IPS-15b (cell line): ENCODE measurements at regions not wholly inside any gene's neighbourhood (a gene's known extent, or its start where the extent isn't known, plus 50 kb on each side); places are given as distances from the start of the nearest gene placed in this dataset.

Source experiments
- H3K27me3 ChIP-seq: one replicate; pipeline ENCODE4 v1.6.1; 2013; ENCODE audit warnings: low read length; ENCODE audit not compliant: control insufficient read depth, insufficient read depth
- H3K36me3 ChIP-seq: one replicate; pipeline ENCODE4 v1.6.1; 2013; ENCODE audit warnings: low read length; ENCODE audit not compliant: control insufficient read depth, insufficient read depth
- H3K4me1 ChIP-seq: one replicate; pipeline ENCODE4 v1.6.1; 2013; ENCODE audit warnings: mild to moderate bottlenecking, low read length; ENCODE audit not compliant: control insufficient read depth, insufficient read depth
- H3K4me3 ChIP-seq: one replicate; pipeline ENCODE4 v1.5.1; 2013; ENCODE audit warnings: low read depth, low read length
- H3K9ac ChIP-seq: one replicate; pipeline ENCODE4 v1.6.1; 2013; ENCODE audit warnings: low read depth, mild to moderate bottlenecking, low read length
- H3K9me3 ChIP-seq: one replicate; pipeline ENCODE4 v1.6.1; 2013; ENCODE audit warnings: mild to moderate bottlenecking, low read length; ENCODE audit not compliant: control insufficient read depth, insufficient read depth

DNA sequence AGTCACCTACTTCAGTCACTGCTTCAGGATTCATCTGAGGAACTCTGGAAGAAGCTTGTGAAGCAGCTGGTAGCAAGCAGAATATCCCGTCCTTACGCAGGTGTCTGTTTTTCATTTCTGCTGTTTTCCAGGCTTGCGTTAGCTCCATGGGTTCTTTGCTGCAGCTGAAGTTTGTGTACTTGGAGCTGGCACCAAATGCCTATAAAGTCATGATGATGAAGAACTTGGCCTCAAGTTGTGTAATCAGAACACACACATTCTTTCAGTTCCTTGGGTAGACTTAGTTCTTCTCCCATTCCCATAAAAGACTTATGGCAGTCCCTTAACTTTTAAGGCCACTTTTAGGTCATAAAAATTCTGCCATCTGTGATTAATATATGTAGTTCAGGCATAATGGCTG is 116.7 kb downstream of the LRRC70 start:
- Histone ChIP-seq H3K9me3 (no peaks in the 10 kb centered on the region), H3K4me1 (no peaks in the 10 kb centered on the region), H3K27me3 (no peaks in the 10 kb centered on the region), H3K4me3 (no peak overlapping the region), H3K9ac (no peak overlapping the region), H3K36me3 (no peaks in the 10 kb centered on the region)

DNA sequence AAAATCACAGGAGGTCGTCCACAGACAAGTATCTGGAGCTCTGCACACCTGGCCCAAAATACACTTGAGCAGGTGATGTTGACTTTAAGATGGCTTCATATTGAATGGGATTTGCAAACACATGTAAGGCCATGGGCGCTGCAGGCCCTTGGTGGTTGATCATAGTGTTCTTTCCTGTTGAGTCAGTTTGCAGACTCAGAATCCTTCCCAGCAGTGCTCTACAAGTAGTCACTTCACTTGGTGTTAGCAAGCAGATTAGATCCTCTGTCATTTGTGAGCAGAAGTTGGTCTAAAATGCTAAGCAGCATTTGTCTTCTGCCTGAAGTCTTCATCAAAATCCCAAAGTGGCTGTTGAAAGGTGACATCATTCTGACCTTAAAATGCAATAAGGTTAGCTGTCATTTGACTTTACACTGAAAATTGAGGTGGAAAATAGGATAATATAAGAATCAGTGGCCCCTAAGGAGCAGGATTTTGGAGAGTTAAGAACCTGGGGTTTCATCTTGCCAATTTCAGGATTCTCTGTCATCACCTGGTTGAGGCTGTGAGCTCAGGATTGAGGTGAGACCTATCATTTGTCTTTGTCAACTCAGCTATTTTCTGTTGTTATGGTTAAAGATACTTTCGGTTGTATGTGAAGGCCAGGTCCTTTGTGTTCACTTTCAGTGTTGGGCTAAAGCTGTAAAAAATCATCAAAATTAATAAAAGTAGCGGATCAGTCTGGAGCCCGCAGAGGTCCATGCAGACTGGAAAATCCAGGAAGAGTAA is 114.5 kb downstream of the LRRC70 start:
- Histone ChIP-seq H3K9ac (no peak overlapping the region), H3K27me3 (no peaks in the 10 kb centered on the region), H3K9me3 (no peaks in the 10 kb centered on the region), H3K4me3 (no peak overlapping the region), H3K4me1 (no peaks in the 10 kb centered on the region), H3K36me3 (no peaks in the 10 kb centered on the region)

GRCh38 chr5:62691946-62692345 is 113.3 kb downstream of the LRRC70 start:
- H3K9me3 ChIP-seq = no peaks in the 10 kb centered on the region
- H3K36me3 ChIP-seq = no peaks in the 10 kb centered on the region
- no peaks in the 10 kb centered on the region for H3K27me3 ChIP-seq
- H3K4me3 ChIP-seq = no peak overlapping the region
- H3K9ac ChIP-seq = no peak overlapping the region
- H3K4me1 ChIP-seq = no peaks in the 10 kb centered on the region

- Histone ChIP-seq H3K27me3 (no peaks in the 10 kb centered on the region), H3K9me3 (no peaks in the 10 kb centered on the region), H3K4me1 (no peaks in the 10 kb centered on the region), H3K9ac (no peak overlapping the region), H3K4me3 (no peak overlapping the region), H3K36me3 (no peaks in the 10 kb centered on the region)
Measured at GRCh38 chr5:62690421-62690820, 111.8 kb downstream of the LRRC70 start.

DNA sequence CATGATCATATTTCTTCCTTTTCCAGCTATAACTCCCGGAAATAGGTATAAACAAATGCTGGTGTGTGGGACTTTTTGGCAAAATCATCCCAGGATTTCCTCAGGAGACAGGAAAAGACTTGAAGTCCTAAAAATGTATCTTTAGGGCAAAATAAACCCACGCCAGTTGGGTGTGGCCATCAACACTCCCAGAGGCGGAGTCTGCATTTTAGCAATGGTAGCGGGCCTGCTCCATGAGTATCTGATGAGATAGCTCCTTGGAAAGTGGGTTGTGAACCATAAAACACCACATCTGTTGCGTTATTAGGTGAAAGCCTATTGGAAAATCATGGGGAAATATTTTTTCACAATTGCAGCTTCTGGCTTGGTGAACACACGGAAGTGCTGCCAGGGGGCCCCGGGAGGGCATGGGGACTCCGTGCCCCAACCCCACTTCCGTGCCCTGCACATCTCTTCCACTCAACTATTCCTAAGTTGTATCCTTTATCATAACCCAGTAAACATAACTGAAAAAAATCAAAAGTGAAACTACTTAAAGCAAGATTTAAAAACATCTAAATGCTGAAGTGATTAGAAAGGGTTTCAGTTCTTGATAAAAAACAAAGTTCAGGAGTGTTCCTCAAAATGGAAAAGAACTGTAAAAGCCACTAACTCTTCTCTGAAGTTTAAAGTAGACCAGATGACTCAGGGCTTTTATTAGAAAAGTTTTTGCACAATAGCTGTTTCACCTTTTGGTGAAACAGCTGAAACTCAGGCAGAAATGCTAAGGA is 111.2 kb downstream of the LRRC70 start:
- no peaks in the 10 kb centered on the region for H3K4me1 ChIP-seq
- no peak overlapping the region for H3K4me3 ChIP-seq
- H3K9me3 ChIP-seq = no peaks in the 10 kb centered on the region
- no peak overlapping the region for H3K9ac ChIP-seq
- H3K36me3 ChIP-seq = no peaks in the 10 kb centered on the region
- H3K27me3 ChIP-seq = no peaks in the 10 kb centered on the region

- Histone ChIP-seq H3K9ac (no peak overlapping the region), H3K4me1 (no peaks in the 10 kb centered on the region), H3K4me3 (no peak overlapping the region), H3K36me3 (no peaks in the 10 kb centered on the region), H3K27me3 (no peaks in the 10 kb centered on the region), H3K9me3 (no peaks in the 10 kb centered on the region)
Measured at GRCh38 chr5:62686692-62687091, 108.1 kb downstream of the LRRC70 start.

DNA sequence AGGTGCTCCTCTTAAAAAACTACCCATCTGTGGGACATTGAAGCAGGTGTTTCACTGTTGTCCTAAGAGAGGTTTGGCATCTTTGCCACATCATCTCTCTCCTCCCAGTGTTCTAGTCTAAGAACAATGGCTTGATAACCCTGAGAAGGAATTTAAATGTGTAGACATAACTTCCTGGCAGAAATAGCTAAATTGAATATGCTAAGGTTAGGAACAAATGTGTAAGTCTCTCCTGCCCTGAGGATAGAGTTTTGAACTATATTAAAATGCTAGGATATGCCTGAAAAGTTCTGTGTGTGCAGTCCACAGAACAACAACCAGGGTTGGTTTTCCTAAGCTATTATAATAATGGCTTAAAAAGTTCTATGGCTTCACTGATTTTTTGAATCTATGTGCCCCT is 106.6 kb downstream of the LRRC70 start:
- H3K9me3 ChIP-seq = no peaks in the 10 kb centered on the region
- no peaks in the 10 kb centered on the region for H3K4me1 ChIP-seq
- no peaks in the 10 kb centered on the region for H3K36me3 ChIP-seq
- no peak overlapping the region for H3K9ac ChIP-seq
- no peaks in the 10 kb centered on the region for H3K27me3 ChIP-seq
- no peak overlapping the region for H3K4me3 ChIP-seq

DNA sequence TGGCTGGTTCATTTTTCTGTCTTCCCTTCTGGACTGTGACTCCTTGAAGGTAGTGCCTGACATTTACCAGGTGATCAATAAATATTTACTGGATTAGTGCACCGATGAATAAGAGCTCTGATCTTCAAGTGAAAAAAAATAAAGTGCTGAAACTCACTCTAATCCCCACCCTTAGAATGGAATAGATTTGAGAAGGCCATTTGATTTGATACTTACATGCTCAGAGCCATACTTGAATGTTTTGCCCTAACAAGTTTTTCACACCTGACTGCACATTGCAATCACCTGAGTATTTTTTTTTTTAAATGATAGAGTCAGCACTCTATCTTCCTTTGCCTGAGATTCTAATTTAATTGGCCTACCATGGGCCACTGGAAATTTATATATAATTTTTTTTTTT is 105.7 kb downstream of the LRRC70 start:
- no peaks in the 10 kb centered on the region for H3K27me3 ChIP-seq
- no peak overlapping the region for H3K4me3 ChIP-seq
- H3K36me3 ChIP-seq = no peaks in the 10 kb centered on the region
- H3K9me3 ChIP-seq = no peaks in the 10 kb centered on the region
- no peak overlapping the region for H3K9ac ChIP-seq
- H3K4me1 ChIP-seq = no peaks in the 10 kb centered on the region

- Histone ChIP-seq H3K27me3 (no peaks in the 10 kb centered on the region), H3K36me3 (no peaks in the 10 kb centered on the region), H3K9me3 (peaks cover 6% of the 10 kb centered on the region), H3K4me3 (no peak overlapping the region), H3K9ac (no peak overlapping the region), H3K4me1 (no peaks in the 10 kb centered on the region)
Measured at GRCh38 chr5:62682059-62682458, 103.4 kb downstream of the LRRC70 start.

DNA sequence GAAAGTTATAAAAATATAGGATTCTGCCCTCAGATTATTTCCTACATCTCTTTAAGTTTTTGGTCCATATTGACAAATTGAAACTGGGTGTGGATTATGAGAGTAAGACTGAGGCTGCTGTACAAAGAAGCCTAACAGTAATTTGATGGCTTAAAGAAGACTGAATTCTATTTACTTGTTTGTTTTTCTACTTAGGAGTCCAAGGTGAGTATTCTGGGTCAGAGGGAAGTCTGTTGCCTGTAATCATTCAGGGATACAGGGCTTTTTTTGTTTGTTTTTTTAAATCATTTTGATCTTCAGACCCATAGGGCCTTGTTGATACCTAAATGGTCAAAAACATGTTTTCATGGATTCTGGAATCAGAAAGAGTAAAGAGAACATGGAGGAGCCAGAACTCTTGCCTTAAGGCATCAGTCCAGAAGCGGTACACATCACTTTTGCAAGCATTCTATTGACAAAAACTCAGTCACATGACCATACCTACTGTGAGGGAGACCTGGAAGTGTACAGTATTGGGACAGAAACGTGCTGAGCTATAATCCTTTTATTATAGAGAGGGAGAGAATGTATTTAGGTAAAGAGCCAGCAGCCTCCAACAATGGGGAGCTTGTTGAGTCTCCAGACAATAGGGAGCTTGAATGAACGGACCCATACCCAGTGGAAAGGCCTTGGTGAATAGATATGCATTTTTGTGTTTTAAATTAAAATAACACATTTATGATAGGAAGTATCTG is 102.7 kb downstream of the LRRC70 start:
- Histone ChIP-seq H3K9ac (no peak overlapping the region), H3K4me1 (no peaks in the 10 kb centered on the region), H3K36me3 (no peaks in the 10 kb centered on the region), H3K9me3 (peaks cover 6% of the 10 kb centered on the region), H3K4me3 (no peak overlapping the region), H3K27me3 (no peaks in the 10 kb centered on the region)

DNA sequence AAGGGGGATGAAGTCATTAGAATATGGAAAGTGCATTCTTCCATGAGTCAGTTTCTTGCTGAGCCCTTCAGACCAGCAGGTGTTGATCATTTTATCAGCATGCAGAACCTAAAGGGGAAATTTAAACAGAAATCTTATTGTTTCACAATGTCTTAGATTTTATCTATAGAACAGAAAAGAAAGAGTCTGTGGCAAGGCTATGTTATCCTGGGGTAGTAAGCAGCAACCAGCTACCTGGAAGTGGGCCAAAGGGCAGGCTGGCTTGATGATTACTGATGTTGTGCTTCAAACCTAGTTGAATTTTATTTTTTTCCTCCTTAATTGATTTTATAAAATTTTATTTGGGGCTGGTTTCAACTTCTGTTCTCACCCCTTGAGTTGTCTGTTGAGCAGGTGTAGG is 101.5 kb downstream of the LRRC70 start:
- H3K4me1 ChIP-seq = no peaks in the 10 kb centered on the region
- H3K9ac ChIP-seq = no peak overlapping the region
- H3K27me3 ChIP-seq = no peaks in the 10 kb centered on the region
- H3K36me3 ChIP-seq = no peaks in the 10 kb centered on the region
- H3K9me3 ChIP-seq = peaks cover 6% of the 10 kb centered on the region
- H3K4me3 ChIP-seq = no peak overlapping the region
